NOMO-1 treated with dmso at 0.1 percent for 144 hours (cell line): ENCODE measurements at regions not wholly inside any gene's neighbourhood (a gene's known extent, or its start where the extent isn't known, plus 50 kb on each side); places are given as distances from the start of the nearest gene placed in this dataset.
"Not testable (repeated sequence)": the region's sequence is repeated elsewhere in the genome, so short reads cannot be mapped to it uniquely, and the experiment has no call there.

Experiments
- DNase-seq: peaks from one replicate; lab custom pipeline; 2025; ENCODE audit not compliant: unreplicated experiment; lab: John Stamatoyannopoulos, UW

DNA sequence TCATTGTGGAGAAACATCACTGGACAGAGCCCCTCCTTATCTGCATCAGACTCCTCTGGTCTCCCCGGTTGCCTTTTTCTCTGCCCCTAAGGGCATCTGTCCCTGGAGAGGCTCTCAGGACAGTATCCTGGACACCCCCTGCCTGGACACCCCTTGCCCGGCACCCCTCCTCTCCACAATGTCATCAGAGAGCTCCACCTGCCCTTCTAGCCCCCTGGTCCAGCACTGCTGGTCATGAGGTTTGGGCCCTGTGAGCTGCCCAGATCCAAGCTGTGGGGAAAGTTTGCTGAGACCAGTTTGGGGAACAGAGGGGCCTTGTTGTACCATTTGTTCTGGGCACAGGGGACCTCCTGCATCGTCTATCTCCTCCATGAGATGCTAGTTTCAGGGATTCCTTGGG is 335.2 kb downstream of the CACNA1B start:
- not testable (repeated sequence) for DNase-seq

DNA sequence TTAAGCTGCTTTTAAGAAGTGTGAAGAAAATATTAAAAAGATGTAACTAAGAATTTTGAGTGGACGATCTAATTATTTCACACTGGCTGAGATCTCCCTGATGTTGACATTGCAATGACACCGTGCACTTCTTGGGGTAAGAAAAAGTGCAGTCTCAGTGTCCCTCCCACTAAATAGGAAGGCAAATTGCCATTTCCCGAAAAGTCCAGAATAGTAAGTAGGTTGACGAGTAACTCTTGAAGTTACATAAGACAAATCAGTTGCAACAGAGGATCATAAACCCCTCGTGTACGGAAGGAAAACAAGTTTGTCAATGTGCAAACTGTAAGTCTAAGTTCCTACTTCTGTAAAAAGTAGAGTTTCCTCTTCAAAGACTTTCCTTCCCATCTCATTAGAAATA is 336.2 kb downstream of the CACNA1B start:
- DNase-seq = peak; percentile 45

DNA sequence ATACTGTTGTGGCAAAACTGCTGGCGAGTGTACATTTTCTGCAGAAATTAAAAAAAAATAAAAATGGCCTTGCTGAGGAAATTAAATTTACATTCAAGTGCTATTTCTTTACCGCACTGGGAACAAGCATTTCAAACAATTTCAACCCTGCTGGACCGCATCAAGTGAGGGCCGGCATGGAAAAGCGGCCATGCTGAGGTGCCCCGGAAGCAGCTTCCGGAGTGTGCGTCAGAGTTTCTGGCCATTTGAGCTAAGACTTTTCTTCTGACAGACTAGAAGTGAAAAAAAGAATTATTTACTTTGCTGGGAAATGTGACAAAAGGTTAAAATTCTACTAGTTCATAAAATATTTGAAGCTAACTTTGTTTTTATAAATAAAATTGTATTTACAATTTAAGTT is 337.0 kb downstream of the CACNA1B start:
- DNase-seq = not testable (repeated sequence)

DNA sequence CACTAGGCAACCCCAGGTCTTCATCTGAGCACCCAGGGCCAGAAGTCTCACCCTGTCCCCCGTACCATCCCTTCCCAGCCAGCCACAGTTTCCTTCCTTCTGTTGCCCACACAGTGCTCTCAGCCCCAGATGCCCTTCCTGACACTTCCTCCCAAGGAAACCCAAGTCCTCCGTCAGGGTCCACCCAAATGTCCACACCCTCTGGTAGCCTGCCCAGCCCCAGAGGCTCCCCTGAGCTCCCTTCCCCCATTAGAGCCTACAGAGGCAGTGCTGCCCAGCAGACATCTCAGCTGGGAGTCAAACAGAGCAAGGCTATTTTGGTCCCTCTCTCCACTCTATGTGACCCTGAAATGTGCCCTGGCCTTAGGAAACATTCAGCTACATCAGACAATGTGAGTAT is 338.0 kb downstream of the CACNA1B start:
- not testable (repeated sequence) for DNase-seq

DNA sequence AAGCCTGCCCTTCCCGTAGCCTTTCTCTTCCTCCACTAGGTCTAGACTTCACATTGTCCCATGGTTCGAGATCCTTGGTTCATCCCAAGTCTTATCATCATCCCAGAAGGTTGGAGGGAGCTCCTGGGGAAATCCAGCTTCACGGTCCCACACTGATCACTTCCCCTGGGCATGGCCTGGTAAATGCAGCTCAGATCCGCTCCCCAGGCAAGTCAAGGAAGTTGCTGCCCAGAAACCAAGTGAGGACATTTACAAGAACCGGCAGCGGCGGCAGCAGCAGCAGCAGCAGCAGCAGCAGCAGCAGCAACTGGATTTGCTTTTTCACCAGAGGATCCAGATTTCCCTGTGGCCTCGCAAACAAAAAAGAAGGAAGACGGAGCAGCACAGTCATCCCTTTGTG is 339.2 kb downstream of the CACNA1B start:
- not testable (repeated sequence) for DNase-seq

DNA sequence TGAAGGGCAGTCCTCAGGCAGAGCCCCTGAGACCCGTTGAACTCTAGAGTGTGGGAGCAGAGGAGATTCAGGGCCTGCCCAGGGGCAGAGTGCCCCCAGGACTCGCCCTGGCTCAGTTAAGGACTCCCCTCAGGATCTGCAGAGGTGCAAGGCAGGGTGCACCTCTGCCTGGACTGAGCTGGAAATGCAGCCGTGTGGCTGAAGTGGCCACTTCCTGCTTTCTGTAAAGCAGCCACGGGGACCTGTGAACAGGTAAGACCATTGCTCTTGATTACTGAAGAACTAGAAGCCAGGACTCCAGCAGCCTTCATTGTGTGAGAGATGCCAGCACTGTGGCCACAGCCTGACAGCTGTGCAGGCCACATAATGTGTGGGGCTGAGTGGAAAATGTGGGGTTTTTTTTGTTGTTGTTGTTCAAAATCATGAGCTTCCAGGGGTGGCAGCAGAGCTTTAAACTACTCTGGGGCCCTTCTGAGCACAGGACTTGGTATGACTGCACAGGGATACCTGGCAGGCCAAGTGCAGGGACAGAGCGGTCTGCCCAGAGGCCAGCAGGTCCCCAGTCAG is 339.8 kb downstream of the CACNA1B start:
- not testable (repeated sequence) for DNase-seq

DNA sequence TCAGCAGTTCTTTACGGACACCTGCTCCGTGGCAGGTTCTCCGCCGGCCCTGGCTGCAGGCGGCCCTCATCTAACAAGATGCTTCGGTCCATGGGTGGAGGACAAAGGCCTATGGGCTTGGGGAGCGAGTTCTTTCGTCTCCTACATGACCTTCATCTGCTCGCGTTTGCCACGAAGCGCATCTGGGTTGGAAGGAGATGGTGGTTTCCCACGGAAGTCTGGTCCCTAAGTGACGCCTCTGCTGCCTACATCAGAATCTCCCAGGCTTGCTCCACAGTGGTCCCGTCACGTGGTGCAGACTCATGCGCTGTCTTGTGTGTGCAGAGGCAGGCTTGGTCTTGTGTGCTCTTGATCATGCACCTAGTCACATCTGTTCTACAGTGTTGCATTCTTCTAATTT is 341.7 kb downstream of the CACNA1B start:
- DNase-seq = not testable (repeated sequence)

DNA sequence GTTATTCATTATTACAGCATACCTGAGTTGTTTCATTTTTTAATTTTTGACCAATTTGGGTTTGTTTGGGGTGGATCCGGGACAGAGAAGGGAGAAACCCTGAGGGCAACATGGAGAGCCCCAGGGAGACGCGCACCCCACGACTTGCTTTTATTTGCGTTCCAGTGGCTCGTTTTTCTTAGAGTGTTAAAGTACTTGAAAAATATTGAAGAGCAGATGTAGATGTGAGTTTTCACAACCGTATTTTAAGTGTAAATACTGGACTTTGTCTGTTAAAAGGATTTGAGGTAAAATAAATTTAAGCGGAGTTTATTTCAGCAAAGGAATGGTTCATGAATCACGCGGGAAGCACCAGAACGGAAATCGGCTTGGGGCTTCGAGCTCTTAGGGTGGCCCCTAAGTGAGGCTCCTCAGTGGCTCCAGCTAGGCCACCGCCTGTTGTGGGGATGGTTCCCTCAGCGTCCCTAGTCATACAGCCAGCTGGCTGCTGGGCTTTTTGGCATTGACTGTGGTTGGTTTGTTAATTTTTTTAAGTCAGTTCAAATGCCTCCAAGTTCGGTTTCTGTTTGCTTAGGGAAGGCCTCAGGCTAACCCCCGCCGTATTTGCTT is 344.0 kb downstream of the CACNA1B start:
- not testable (repeated sequence) for DNase-seq

DNA sequence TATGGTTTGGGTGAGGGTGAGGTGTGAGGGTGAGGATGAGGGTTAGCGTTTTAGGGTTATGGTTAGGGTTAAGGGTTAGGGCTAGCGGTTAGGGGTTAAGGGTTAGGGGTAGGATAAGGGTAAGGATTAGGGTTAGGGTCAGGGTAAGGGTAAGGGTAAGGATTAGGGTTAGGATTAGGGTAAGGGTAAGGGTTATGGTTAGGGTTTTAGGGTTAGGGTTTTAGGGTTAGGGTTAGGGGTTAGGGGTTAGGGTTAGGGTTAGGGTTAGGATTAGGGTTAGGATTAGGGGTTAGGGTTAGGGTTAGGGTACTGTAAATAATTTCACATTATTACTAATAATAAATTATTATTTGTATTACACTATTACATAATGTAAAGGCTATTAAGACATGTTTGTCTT is 359.5 kb downstream of the CACNA1B start:
- DNase-seq = not testable (repeated sequence)

DNA sequence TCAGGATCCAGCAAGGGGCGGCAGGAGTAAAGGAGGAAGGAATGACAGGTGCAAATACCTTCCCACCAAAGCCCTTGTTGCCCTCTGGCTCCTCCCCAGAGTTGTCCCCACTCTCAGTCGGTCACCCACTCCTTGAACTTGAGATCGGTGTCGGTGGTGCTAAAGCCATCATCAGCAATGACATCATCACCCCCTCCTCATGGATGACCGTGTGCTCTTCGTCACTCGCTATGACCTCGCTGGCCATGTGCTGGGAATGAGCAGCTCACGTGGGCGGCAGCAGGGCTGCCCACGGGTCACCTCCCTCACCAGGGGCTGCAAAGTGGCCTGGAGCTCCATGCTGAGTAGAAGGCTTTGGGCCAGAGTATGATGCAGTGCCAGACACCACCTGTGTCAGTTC is 405.3 kb downstream of the CACNA1B start:
- DNase-seq = not testable (repeated sequence)
